HCT116 (cell line): ENCODE measurements at regions not wholly inside any gene's neighbourhood (a gene's known extent, or its start where the extent isn't known, plus 50 kb on each side); places are given as distances from the start of the nearest gene placed in this dataset.

Source experiments
- ATAC-seq: fragments of 200-7000 bp; cut with Tn5 transposase; 2 replicates; pipeline ENCODE4 v1.9.1; 2020; ENCODE audit warnings: mild to moderate bottlenecking, moderate library complexity
- BruUV-seq: library from RNA; stranded (reverse); fragments of 400-500 nt; replicated peaks from 2 replicates; lab custom pipeline; 2021; lab: Mats Ljungman, UMichigan
- CTCF ChIA-PET: fragments of 300-600 bp; sonication (Branson Sonifier 250); formaldehyde crosslinking; loops from one replicate; lab custom pipeline; 2021; ENCODE audit warnings: antibody characterized with exemption; lab: Charles Lee
- POLR2A ChIA-PET: fragments of 300-600, 350-600 bp; sonication (Branson Sonifier 250); formaldehyde crosslinking; loops from one replicate; lab custom pipeline; 2021; ENCODE audit warnings: antibody characterized with exemption; lab: Charles Lee
- RAD21 ChIA-PET, 2 experiments: fragments of 300-600 bp; sonication (Branson Sonifier 250); formaldehyde crosslinking; loops; one replicate each; lab custom pipeline; 2023; ENCODE audit warnings: low total read pairs in 2 of 2; ENCODE audit not compliant: uncharacterized antibody in 2 of 2, unreplicated experiment in 2 of 2, low non-redundant PET in 1 of 2; lab: Charles Lee
- DNase-seq: peaks from one replicate; pipeline ENCODE4 v3.0.0-alpha.2; 2010; ENCODE audit warnings: low read depth, low spot score
- H2AFZ ChIP-seq: fragments of 200-600 bp; shearing (Covaris generic), sonication (generic); 2 replicates; pipeline ENCODE4 v1.6.1; 2017; ENCODE audit warnings: low read depth, mixed run types, mixed read lengths, antibody characterized with exemption, low read length; ENCODE audit not compliant: poor library complexity, severe bottlenecking
- H3K27ac ChIP-seq: 2 replicates; pipeline ENCODE4 v1.5.1; 2012; ENCODE audit warnings: low read depth, low read length
- H3K27me3 ChIP-seq: fragments of 200-600 bp; sonication (generic); 2 replicates; pipeline ENCODE4 v1.6.1; 2016; ENCODE audit warnings: mixed run types, low read length, mixed read lengths; ENCODE audit not compliant: insufficient read depth
- H3K36me3 ChIP-seq, 2 experiments: fragments of 200-500 bp in 1 of 2; fragments of 200-600 bp in 1 of 2; sonication (Bioruptor generic) in 1 of 2; sonication (generic) in 1 of 2; 2 replicates each; pipeline versions ENCODE4 v1.5.1 to v1.6.1; 2014 to 2016; ENCODE audit warnings: low read length in 2 of 2, inconsistent platforms in 1 of 2, mixed read lengths in 1 of 2, mixed run types in 1 of 2; ENCODE audit not compliant: insufficient read depth in 2 of 2, control insufficient read depth in 1 of 2
- H3K4me1 ChIP-seq, 2 experiments: fragments of 200-600 bp in 1 of 2; sonication (generic) in 1 of 2; 2 replicates each; pipeline versions ENCODE4 v1.5.1 to v1.6.1; 2012 to 2017; ENCODE audit warnings: low read length in 2 of 2, inconsistent platforms in 1 of 2, mild to moderate bottlenecking in 1 of 2, mixed read lengths in 1 of 2, mixed run types in 1 of 2, moderate library complexity in 1 of 2; ENCODE audit not compliant: insufficient read depth in 2 of 2, control insufficient read depth in 1 of 2
- H3K4me2 ChIP-seq: fragments of 200-600 bp; sonication (generic); 2 replicates; pipeline ENCODE4 v1.6.1; 2017; ENCODE audit warnings: mixed run types, low read length, mixed read lengths
- H3K4me3 ChIP-seq, 2 experiments: fragments of 200-600 bp in 1 of 2; sonication (generic) in 1 of 2; replicated peaks in 1 of 2; 2 replicates each; pipeline ENCODE4 v1.5.1; 2011 to 2016; ENCODE audit warnings: low read length in 2 of 2, control low read depth in 1 of 2, low read depth in 1 of 2, mild to moderate bottlenecking in 1 of 2, mixed read lengths in 1 of 2, mixed run types in 1 of 2
- H3K79me2 ChIP-seq: fragments of 200-600 bp; sonication (generic); 2 replicates; pipeline ENCODE4 v1.6.1; 2017; ENCODE audit warnings: mild to moderate bottlenecking, mixed run types, low read length, moderate library complexity, mixed read lengths; ENCODE audit not compliant: insufficient read depth
- H3K9ac ChIP-seq: fragments of 200-600 bp; sonication (generic); 2 replicates; pipeline ENCODE4 v1.6.1; 2016; ENCODE audit warnings: low read length, mixed read lengths
- H3K9me2 ChIP-seq: fragments of 200-600 bp; sonication (generic), shearing (Covaris generic); 2 replicates; pipeline ENCODE4 v1.6.1; 2017; ENCODE audit warnings: mixed run types, mild to moderate bottlenecking, moderate library complexity; ENCODE audit not compliant: insufficient read depth
- H3K9me3 ChIP-seq, 2 experiments: fragments of 200-500 bp in 1 of 2; fragments of 200-600 bp in 1 of 2; sonication (Bioruptor generic) in 1 of 2; sonication (generic) in 1 of 2; 2 replicates each; pipeline ENCODE4 v1.6.1; 2014 to 2017; ENCODE audit warnings: low read length in 2 of 2, mixed read lengths in 2 of 2, inconsistent platforms in 1 of 2, low read depth in 1 of 2, mild to moderate bottlenecking in 1 of 2, mixed run types in 1 of 2, moderate library complexity in 1 of 2; ENCODE audit not compliant: control insufficient read depth in 1 of 2, insufficient read depth in 1 of 2
- H4K20me1 ChIP-seq: fragments of 200-600 bp; sonication (generic), shearing (Covaris generic); 2 replicates; pipeline ENCODE4 v1.6.1; 2017; ENCODE audit warnings: mixed run types, mild to moderate bottlenecking, moderate library complexity; ENCODE audit not compliant: insufficient read depth
- CBX3 ChIP-seq: IDR thresholded peaks from 2 replicates; pipeline ENCODE4 v1.6.1; 2012; ENCODE audit warnings: low read depth
- EGR1 ChIP-seq: IDR thresholded peaks from 2 replicates; pipeline ENCODE4 v1.6.1; 2012; ENCODE audit warnings: low read depth
- ELF1 ChIP-seq: IDR thresholded peaks from 2 replicates; pipeline ENCODE4 v1.6.1; 2012; ENCODE audit warnings: low read depth, borderline replicate concordance
- EZH2 ChIP-seq: fragments of 200-600 bp; sonication (generic); IDR thresholded peaks from 2 replicates; pipeline ENCODE4 v1.6.1; 2017; ENCODE audit warnings: antibody characterized with exemption, mixed run types
- EZH2phosphoT487 ChIP-seq: fragments of 200-600 bp; IDR thresholded peaks from 2 replicates; pipeline ENCODE4 v1.6.1; 2018; ENCODE audit warnings: antibody characterized with exemption, borderline replicate concordance
- JUND ChIP-seq: IDR thresholded peaks from 2 replicates; pipeline ENCODE4 v1.6.1; 2012
- POLR2A ChIP-seq: IDR thresholded peaks from 2 replicates; pipeline ENCODE4 v1.7.0; 2011; ENCODE audit warnings: borderline replicate concordance; ENCODE audit not compliant: insufficient read depth, insufficient read length; ENCODE audit errors: extremely low read depth
- POLR2AphosphoS5 ChIP-seq: IDR thresholded peaks from 2 replicates; pipeline ENCODE4 v1.6.1; 2011; ENCODE audit warnings: mild to moderate bottlenecking, low read depth, low read length, moderate library complexity
- RAD21 ChIP-seq: IDR thresholded peaks from 2 replicates; pipeline ENCODE4 v1.6.1; 2012; ENCODE audit warnings: low read depth, mild to moderate bottlenecking
- SIN3A ChIP-seq: IDR thresholded peaks from 2 replicates; pipeline ENCODE4 v1.6.1; 2012; ENCODE audit warnings: low read depth
- SP1 ChIP-seq: IDR thresholded peaks from 2 replicates; pipeline ENCODE4 v1.6.1; 2012; ENCODE audit warnings: low read depth
- SRF ChIP-seq: IDR thresholded peaks from 2 replicates; pipeline ENCODE4 v1.6.1; 2012; ENCODE audit warnings: low read depth
- TCF7L2 ChIP-seq: IDR thresholded peaks from 2 replicates; pipeline ENCODE4 v1.7.0; 2011; ENCODE audit warnings: borderline replicate concordance, inconsistent platforms; ENCODE audit not compliant: insufficient read depth, insufficient read length; ENCODE audit errors: extremely low read depth
- YY1 ChIP-seq: IDR thresholded peaks from 2 replicates; pipeline ENCODE4 v1.6.1; 2011; ENCODE audit warnings: low read length, low read depth, moderate library complexity, mild to moderate bottlenecking; ENCODE audit not compliant: insufficient replicate concordance; ENCODE audit errors: extremely low read depth
- ZFX ChIP-seq: fragments of 450-650 bp; IDR thresholded peaks from 2 replicates; pipeline ENCODE4 v1.6.1; 2017
- ZNF274 ChIP-seq: fragments of 200-500 bp; sonication (Bioruptor generic); IDR thresholded peaks from 2 replicates; pipeline ENCODE4 v1.6.1; 2014; ENCODE audit warnings: mild to moderate bottlenecking, low read depth, low read length, inconsistent platforms
- intact Hi-C: fragments of 100-400 bp; cut with micrococcal nuclease; formaldehyde crosslinking; loops from 2 replicates; pipeline ENCODE4 v1.10.0; 2022
- TF ChIP-seq, protein P1 (sequence below), 3 experiments: fragments of 200-600 bp in 1 of 3; sonication (generic) in 1 of 3; IDR thresholded peaks in 2 of 3; conservative IDR thresholded peaks in 1 of 3; 2 replicates each; pipeline ENCODE4 v1.5.1; 2012 to 2017; ENCODE audit warnings: low read depth in 2 of 3, low read length in 2 of 3, antibody characterized with exemption in 1 of 3, borderline replicate concordance in 1 of 3, control low read depth in 1 of 3, mild to moderate bottlenecking in 1 of 3, mixed read lengths in 1 of 3, mixed run types in 1 of 3, moderate library complexity in 1 of 3; ENCODE audit not compliant: insufficient read depth in 1 of 3
- TF ChIP-seq, protein P2 (sequence below): IDR thresholded peaks from 2 replicates; pipeline ENCODE4 v1.6.1; 2012
- TF ChIP-seq, protein P3 (sequence below): IDR thresholded peaks from 2 replicates; pipeline ENCODE4 v1.6.1; 2011; ENCODE audit warnings: mild to moderate bottlenecking, low read length, moderate library complexity; ENCODE audit not compliant: insufficient replicate concordance; ENCODE audit errors: extremely low read depth

GRCh38 chr18:40582105-40582504 lies 1372.9 kb upstream of the PIK3C3 start:
- CTCF ChIA-PET, result no interaction called here
- Histone ChIP-seq H3K9me3 (peaks cover 0 to 13% of the 10 kb centered on the region in 2 experiments; a peak in 2 of 4 replicates), H4K20me1 (no peaks in the 10 kb centered on the region), H3K79me2 (no peaks in the 10 kb centered on the region), H3K27ac (no peak overlapping the region), H3K4me3 (no peak overlapping the region), H3K36me3 (no peaks in the 10 kb centered on the region), H3K9ac (no peak overlapping the region), H3K27me3 (no peaks in the 10 kb centered on the region), H3K4me1 (no peaks in the 10 kb centered on the region), H3K9me2 (no peaks in the 10 kb centered on the region), H3K4me2 (no peak overlapping the region), H2AFZ (no peak overlapping the region)
- POLR2A ChIA-PET, result no interaction called here
- intact Hi-C loops, result no loop called here
- TF ChIP-seq ZNF274 (no peak), YY1 (no peak), TCF7L2 (no peak), POLR2A (no peak), SP1 (no peak), SRF (no peak), POLR2AphosphoS5 (no peak), RAD21 (no peak), EGR1 (no peak), ZFX (no peak), EZH2phosphoT487 (no peak), SIN3A (no peak), CBX3 (no peak), EZH2 (no peak), JUND (no peak), ELF1 (no peak)
- TF ChIP-seq, protein P1, sequence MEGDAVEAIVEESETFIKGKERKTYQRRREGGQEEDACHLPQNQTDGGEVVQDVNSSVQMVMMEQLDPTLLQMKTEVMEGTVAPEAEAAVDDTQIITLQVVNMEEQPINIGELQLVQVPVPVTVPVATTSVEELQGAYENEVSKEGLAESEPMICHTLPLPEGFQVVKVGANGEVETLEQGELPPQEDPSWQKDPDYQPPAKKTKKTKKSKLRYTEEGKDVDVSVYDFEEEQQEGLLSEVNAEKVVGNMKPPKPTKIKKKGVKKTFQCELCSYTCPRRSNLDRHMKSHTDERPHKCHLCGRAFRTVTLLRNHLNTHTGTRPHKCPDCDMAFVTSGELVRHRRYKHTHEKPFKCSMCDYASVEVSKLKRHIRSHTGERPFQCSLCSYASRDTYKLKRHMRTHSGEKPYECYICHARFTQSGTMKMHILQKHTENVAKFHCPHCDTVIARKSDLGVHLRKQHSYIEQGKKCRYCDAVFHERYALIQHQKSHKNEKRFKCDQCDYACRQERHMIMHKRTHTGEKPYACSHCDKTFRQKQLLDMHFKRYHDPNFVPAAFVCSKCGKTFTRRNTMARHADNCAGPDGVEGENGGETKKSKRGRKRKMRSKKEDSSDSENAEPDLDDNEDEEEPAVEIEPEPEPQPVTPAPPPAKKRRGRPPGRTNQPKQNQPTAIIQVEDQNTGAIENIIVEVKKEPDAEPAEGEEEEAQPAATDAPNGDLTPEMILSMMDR (IDR thresholded peaks at IDR 0.05 in 2 of 3, conservative IDR thresholded peaks at IDR 0.05 in 1 of 3; ENCODE audit: borderline replicate concordance in 1 of 3, insufficient read depth in 1 of 3, low read depth in 2 of 3, low read length in 2 of 3), result no peak
- TF ChIP-seq, protein P2, sequence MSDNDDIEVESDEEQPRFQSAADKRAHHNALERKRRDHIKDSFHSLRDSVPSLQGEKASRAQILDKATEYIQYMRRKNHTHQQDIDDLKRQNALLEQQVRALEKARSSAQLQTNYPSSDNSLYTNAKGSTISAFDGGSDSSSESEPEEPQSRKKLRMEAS, result no peak
- TF ChIP-seq, protein P3, sequence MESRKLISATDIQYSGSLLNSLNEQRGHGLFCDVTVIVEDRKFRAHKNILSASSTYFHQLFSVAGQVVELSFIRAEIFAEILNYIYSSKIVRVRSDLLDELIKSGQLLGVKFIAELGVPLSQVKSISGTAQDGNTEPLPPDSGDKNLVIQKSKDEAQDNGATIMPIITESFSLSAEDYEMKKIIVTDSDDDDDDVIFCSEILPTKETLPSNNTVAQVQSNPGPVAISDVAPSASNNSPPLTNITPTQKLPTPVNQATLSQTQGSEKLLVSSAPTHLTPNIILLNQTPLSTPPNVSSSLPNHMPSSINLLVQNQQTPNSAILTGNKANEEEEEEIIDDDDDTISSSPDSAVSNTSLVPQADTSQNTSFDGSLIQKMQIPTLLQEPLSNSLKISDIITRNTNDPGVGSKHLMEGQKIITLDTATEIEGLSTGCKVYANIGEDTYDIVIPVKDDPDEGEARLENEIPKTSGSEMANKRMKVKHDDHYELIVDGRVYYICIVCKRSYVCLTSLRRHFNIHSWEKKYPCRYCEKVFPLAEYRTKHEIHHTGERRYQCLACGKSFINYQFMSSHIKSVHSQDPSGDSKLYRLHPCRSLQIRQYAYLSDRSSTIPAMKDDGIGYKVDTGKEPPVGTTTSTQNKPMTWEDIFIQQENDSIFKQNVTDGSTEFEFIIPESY, result no peak
- RAD21 ChIA-PET, result no interaction called here
- ATAC-seq (no peak), DNase-seq (no peak)
- BruUV-seq, result no TSS peak
